ENCODE measurements at regions not wholly inside any gene's neighbourhood (a gene's known extent, or its start where the extent isn't known, plus 50 kb on each side); places are given as distances from the start of the nearest gene placed in this dataset.
A peak's percentile ranks its signal among the peaks of the same experiment; 100 is the strongest.
"Not testable (repeated sequence)": the region's sequence is repeated elsewhere in the genome, so short reads cannot be mapped to it uniquely, and the experiment has no call there.

GRCh38 chr2:131673400-131674173 lies 145.9 kb downstream of the CCDC74A start:
- peak; percentile 65 for TF ChIP-seq CTCF (IDR thresholded peaks at IDR 0.05; ENCODE audit: insufficient read depth, missing control alignments)
- FAIRE-seq (no peak), DNase-seq (ENCODE audit: insufficient read length, low spot score) (peak; percentile 51)

- no peak for TF ChIP-seq CTCF (IDR thresholded peaks at IDR 0.05; ENCODE audit: insufficient read depth, missing control alignments)
- DNase-seq (ENCODE audit: insufficient read length, low spot score): no peak
- FAIRE-seq: no peak
These were observed 146.5 kb downstream of the CCDC74A start for GRCh38 chr2:131674174-131674507.

GRCh38 chr2:131681611-131682121 lies 154.0 kb downstream of the CCDC74A start:
- FAIRE-seq; DNase-seq (ENCODE audit: insufficient read length, low spot score): not testable (repeated sequence)

GRCh38 chr2:131682122-131682944 lies 154.6 kb downstream of the CCDC74A start:
- no peak for FAIRE-seq
- no peak for TF ChIP-seq CTCF (IDR thresholded peaks at IDR 0.05; ENCODE audit: insufficient read depth, missing control alignments)

GRCh38 chr2:131682945-131683330 lies 155.2 kb downstream of the CCDC74A start:
- FAIRE-seq; DNase-seq (ENCODE audit: insufficient read length, low spot score): not testable (repeated sequence)

More at GRCh38 chr2:131682122-131682944, 154.6 kb downstream of the CCDC74A start:
- DNase-seq (ENCODE audit: insufficient read length, low spot score): peak; percentile 53

GRCh38 chr2:131684631-131685316 lies 157.1 kb downstream of the CCDC74A start:
- not testable (repeated sequence) for FAIRE-seq; DNase-seq (ENCODE audit: insufficient read length, low spot score)

- DNase-seq (ENCODE audit: insufficient read length, low spot score); FAIRE-seq: not testable (repeated sequence)
These were observed 158.6 kb downstream of the CCDC74A start for GRCh38 chr2:131686164-131686893.

- not testable (repeated sequence) for FAIRE-seq; DNase-seq (ENCODE audit: insufficient read length, low spot score)
These were observed 159.2 kb downstream of the CCDC74A start for GRCh38 chr2:131686894-131687238.

GRCh38 chr2:131689066-131689465 lies 161.4 kb downstream of the CCDC74A start:
- not testable (repeated sequence) for FAIRE-seq; DNase-seq (ENCODE audit: insufficient read length, low spot score)

- not testable (repeated sequence) for DNase-seq (ENCODE audit: insufficient read length, low spot score); FAIRE-seq
These were observed 183.6 kb downstream of the CCDC74A start for GRCh38 chr2:131711268-131711667.

- FAIRE-seq; DNase-seq (ENCODE audit: insufficient read length, low spot score): not testable (repeated sequence)
These were observed 190.2 kb downstream of the CCDC74A start for GRCh38 chr2:131717907-131718306.

GRCh38 chr2:131721163-131721562 lies 193.5 kb downstream of the CCDC74A start:
- not testable (repeated sequence) for DNase-seq (ENCODE audit: insufficient read length, low spot score); FAIRE-seq

- not testable (repeated sequence) for DNase-seq (ENCODE audit: insufficient read length, low spot score); FAIRE-seq
These were observed 194.6 kb downstream of the CCDC74A start for GRCh38 chr2:131722256-131722655.
